SK-N-SH (cell line): ENCODE measurements at regions not wholly inside any gene's neighbourhood (a gene's known extent, or its start where the extent isn't known, plus 50 kb on each side); places are given as distances from the start of the nearest gene placed in this dataset.

Experiments used
- CTCF ChIA-PET: fragments of 300-600, 350-600 bp; formaldehyde crosslinking; extraction: SDS; loops from one replicate; lab custom pipeline; 2021; lab: Yijun Ruan, JAX
- POLR2A ChIA-PET: fragments of 350-600 bp; sonication (Branson Sonifier 250); formaldehyde crosslinking; extraction: SDS; loops from one replicate; lab custom pipeline; 2020; ENCODE audit warnings: antibody characterized with exemption, inconsistent platforms; lab: Yijun Ruan, JAX
- DNase-seq: peaks from one replicate; pipeline ENCODE4 v3.0.0; 2012
- H2AFZ ChIP-seq: fragments of 200-600 bp; sonication (generic); 2 replicates; pipeline ENCODE4 v1.8.1; 2016; ENCODE audit warnings: antibody characterized with exemption, mild to moderate bottlenecking, low read depth
- H3F3A ChIP-seq: fragments of 200-600 bp; sonication (generic); replicated peaks from 2 replicates; pipeline ENCODE3; 2016; ENCODE audit warnings: antibody characterized with exemption, mild to moderate bottlenecking; ENCODE audit not compliant: insufficient read depth
- H3K27ac ChIP-seq, 2 experiments: fragments of 200-500 bp in 1 of 2; fragments of 200-600 bp in 1 of 2; sonication (Bioruptor generic) in 1 of 2; sonication (generic), shearing (Covaris generic) in 1 of 2; 2 replicates each; pipeline versions ENCODE4 v1.5.1 to v1.6.1; 2014 to 2016; ENCODE audit warnings: low read depth in 2 of 2, inconsistent platforms in 1 of 2, low read length in 1 of 2, mild to moderate bottlenecking in 1 of 2, mixed read lengths in 1 of 2
- H3K27me3 ChIP-seq: fragments of 200-600 bp; sonication (generic), shearing (Covaris generic); 2 replicates; pipeline ENCODE4 v1.6.1; 2016; ENCODE audit warnings: mixed run types; ENCODE audit not compliant: insufficient read depth
- H3K36me3 ChIP-seq, 2 experiments: fragments of 200-500 bp in 1 of 2; fragments of 200-600 bp in 1 of 2; sonication (Bioruptor generic) in 1 of 2; sonication (generic) in 1 of 2; replicated peaks in 1 of 2; 2 replicates each; pipeline versions ENCODE3 to v1.5.1; 2014 to 2016; ENCODE audit warnings: low read length in 1 of 2, mild to moderate bottlenecking in 1 of 2; ENCODE audit not compliant: insufficient read depth in 2 of 2, control insufficient read depth in 1 of 2
- H3K4me1 ChIP-seq, 2 experiments: fragments of 200-500 bp in 1 of 2; fragments of 200-600 bp in 1 of 2; sonication (Bioruptor generic) in 1 of 2; sonication (generic), shearing (Covaris generic) in 1 of 2; 2 replicates each; pipeline versions ENCODE4 v1.5.1 to v1.6.1; 2014 to 2016; ENCODE audit warnings: low read depth in 1 of 2, low read length in 1 of 2, mixed run types in 1 of 2; ENCODE audit not compliant: insufficient read depth in 2 of 2, control insufficient read depth in 1 of 2
- H3K4me2 ChIP-seq: fragments of 200-600 bp; sonication (generic), shearing (Covaris generic); 2 replicates; pipeline ENCODE4 v1.6.1; 2017; ENCODE audit warnings: mixed run types
- H3K4me3 ChIP-seq, 2 experiments: fragments of 200-500 bp in 1 of 2; fragments of 200-600 bp in 1 of 2; sonication (Bioruptor generic) in 1 of 2; sonication (generic), shearing (Covaris generic) in 1 of 2; 2 replicates each; pipeline versions ENCODE4 v1.5.1 to v1.8.1; 2014 to 2016; ENCODE audit warnings: low read depth in 2 of 2, inconsistent platforms in 1 of 2, low read length in 1 of 2, mild to moderate bottlenecking in 1 of 2, mixed read lengths in 1 of 2, moderate library complexity in 1 of 2
- H3K79me2 ChIP-seq: fragments of 200-600 bp; sonication (generic); 2 replicates; pipeline ENCODE4 v1.8.1; 2017; ENCODE audit warnings: mild to moderate bottlenecking; ENCODE audit not compliant: insufficient read depth
- H3K9ac ChIP-seq: fragments of 200-600 bp; sonication (generic); 2 replicates; pipeline ENCODE4 v1.6.1; 2017; ENCODE audit warnings: mixed run types
- H3K9me2 ChIP-seq: fragments of 200-600 bp; sonication (generic); 2 replicates; pipeline ENCODE4 v1.6.1; 2017; ENCODE audit warnings: mixed run types
- H3K9me3 ChIP-seq: fragments of 200-600 bp; sonication (generic); 2 replicates; pipeline ENCODE4 v1.6.1; 2017; ENCODE audit warnings: mixed run types, mild to moderate bottlenecking, moderate library complexity
- H4K20me1 ChIP-seq: fragments of 200-600 bp; sonication (generic); 2 replicates; pipeline ENCODE4 v1.6.1; 2017; ENCODE audit warnings: mild to moderate bottlenecking, mixed run types; ENCODE audit not compliant: insufficient read depth
- EP300 ChIP-seq, 2 experiments: IDR thresholded peaks; 2 replicates each; pipeline versions ENCODE4 v1.4.0 to v1.6.1; 2012; ENCODE audit warnings: borderline replicate concordance in 1 of 2, low read depth in 1 of 2, low read length in 1 of 2
- EZH2phosphoT487 ChIP-seq: fragments of 200-600 bp; sonication (generic); IDR thresholded peaks from 2 replicates; pipeline ENCODE4 v1.6.1; 2017; ENCODE audit warnings: low read depth, mixed run types, mild to moderate bottlenecking, antibody characterized with exemption, moderate library complexity, borderline replicate concordance
- FOSL2 ChIP-seq: IDR thresholded peaks from 2 replicates; pipeline ENCODE4 v1.4.0; 2012; ENCODE audit warnings: low read depth, mild to moderate bottlenecking, moderate library complexity, borderline replicate concordance
- FOXM1 ChIP-seq: IDR thresholded peaks from 2 replicates; pipeline ENCODE4 v1.4.0; 2012; ENCODE audit warnings: low read depth, mild to moderate bottlenecking
- GABPA ChIP-seq: IDR thresholded peaks from 2 replicates; pipeline ENCODE4 v1.4.0; 2012; ENCODE audit warnings: low read depth, mild to moderate bottlenecking
- MAX ChIP-seq: IDR thresholded peaks from 2 replicates; pipeline ENCODE4 v1.4.0; 2012; ENCODE audit warnings: low read depth
- MXI1 ChIP-seq: IDR thresholded peaks from 2 replicates; pipeline ENCODE4 v1.6.1; 2012; ENCODE audit warnings: mild to moderate bottlenecking, low read depth, low read length, improper control_type of control experiment
- POLR2AphosphoS5 ChIP-seq: IDR thresholded peaks from 2 replicates; pipeline ENCODE4 v1.6.1; 2012; ENCODE audit warnings: low read depth, low read length
- RAD21 ChIP-seq: IDR thresholded peaks from 2 replicates; pipeline ENCODE4 v1.6.1; 2012; ENCODE audit warnings: mild to moderate bottlenecking, low read length
- REST ChIP-seq: IDR thresholded peaks from 2 replicates; pipeline ENCODE4 v1.6.1; 2012; ENCODE audit warnings: mild to moderate bottlenecking, low read depth, low read length, moderate library complexity
- RFX5 ChIP-seq: IDR thresholded peaks from 2 replicates; pipeline ENCODE4 v1.6.1; 2012; ENCODE audit warnings: mild to moderate bottlenecking, improper control_type of control experiment, low read length
- RXRA ChIP-seq: IDR thresholded peaks from 2 replicates; pipeline ENCODE4 v1.4.0; 2012; ENCODE audit warnings: low read depth, mild to moderate bottlenecking, borderline replicate concordance
- SIN3A ChIP-seq: IDR thresholded peaks from 2 replicates; pipeline ENCODE4 v1.6.1; 2012; ENCODE audit warnings: low read depth, mild to moderate bottlenecking, low read length, moderate library complexity, borderline replicate concordance
- SMC3 ChIP-seq: IDR thresholded peaks from 2 replicates; pipeline ENCODE4 v1.6.1; 2012; ENCODE audit warnings: low read depth, low read length, improper control_type of control experiment
- TAF1 ChIP-seq: IDR thresholded peaks from 2 replicates; pipeline ENCODE4 v1.6.1; 2012; ENCODE audit warnings: low read depth, mild to moderate bottlenecking, low read length, moderate library complexity, borderline replicate concordance
- TCF12 ChIP-seq: IDR thresholded peaks from 2 replicates; pipeline ENCODE4 v1.4.0; 2012
- TEAD4 ChIP-seq: IDR thresholded peaks from 2 replicates; pipeline ENCODE4 v1.4.0; 2012; ENCODE audit warnings: mild to moderate bottlenecking, borderline replicate concordance; ENCODE audit not compliant: insufficient read depth
- WGBS: methylation state at CpG from one replicate; pipeline ENCODE4 v1.1.6; 2017; ENCODE audit warnings: low lambda C conversion rate; 5-methylcytosine and 5-hydroxymethylcytosine counted together
- TF ChIP-seq, protein P1 (sequence below): fragments of 150-350 bp; IDR thresholded peaks from 2 replicates; pipeline ENCODE4 v1.6.1; 2017; ENCODE audit warnings: antibody characterized with exemption, low read length, low read depth, borderline replicate concordance
- TF ChIP-seq, protein P2 (sequence below): IDR thresholded peaks from 2 replicates; pipeline ENCODE4 v1.4.0; 2012; ENCODE audit warnings: low read depth, borderline replicate concordance

GRCh38 chr3:178960181-178960580 lies 111.4 kb downstream of the ZMAT3 start (continued):
- TF ChIP-seq TEAD4: no peak
- TF ChIP-seq MXI1: no peak
- TF ChIP-seq TCF12: no peak
- TF ChIP-seq FOXM1: no peak
- TF ChIP-seq TAF1: no peak
- TF ChIP-seq POLR2AphosphoS5: no peak
- TF ChIP-seq, all 33 proteins: peak for 0

DNA sequence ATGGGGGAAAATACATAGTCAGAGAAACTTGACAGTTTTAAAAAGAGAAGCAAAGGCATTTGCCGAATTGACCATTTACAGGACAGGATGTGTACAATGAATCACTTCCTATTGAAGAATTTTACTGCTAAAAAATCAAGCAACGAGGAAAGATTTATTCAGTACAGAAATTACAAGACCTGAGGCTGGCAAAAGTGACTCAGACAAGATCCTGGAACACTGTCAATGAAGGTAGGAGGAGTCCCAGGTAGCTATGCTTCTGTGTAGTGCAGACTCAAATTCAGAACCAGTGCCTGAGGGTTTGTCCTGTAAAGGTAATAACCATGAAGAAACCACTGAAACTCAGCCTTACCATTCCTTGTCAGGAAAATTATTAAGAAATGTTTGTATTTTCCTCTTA lies 120.9 kb downstream of the ZMAT3 start:
- no peak for DNase-seq
- H3K9ac ChIP-seq: no peak overlapping the region
- POLR2A ChIA-PET: no interaction called here
- no peaks in the 10 kb centered on the region for H3K27me3 ChIP-seq
- no peaks in the 10 kb centered on the region for H3K36me3 ChIP-seq
- no peaks in the 10 kb centered on the region for H3K9me3 ChIP-seq
- peaks cover 0 to 2% of the 10 kb centered on the region in 2 experiments; a peak in 2 of 4 replicates for H3K4me1 ChIP-seq
- no peaks in the 10 kb centered on the region for H3K9me2 ChIP-seq
- no peaks in the 10 kb centered on the region for H3F3A ChIP-seq
- no peak overlapping the region for H3K27ac ChIP-seq
- H3K4me2 ChIP-seq: no peak overlapping the region
- no peak overlapping the region for H3K4me3 ChIP-seq
- H4K20me1 ChIP-seq: no peaks in the 10 kb centered on the region
- TF ChIP-seq TCF12 (no peak), EP300 (IDR thresholded peaks at IDR 0.05; ENCODE audit: borderline replicate concordance in 1 of 2, low read depth in 1 of 2, low read length in 1 of 2) (no peak), FOSL2 (no peak), SIN3A (no peak), RXRA (no peak), RFX5 (no peak), REST (no peak), TAF1 (no peak), EZH2phosphoT487 (no peak), GABPA (no peak), SMC3 (no peak), POLR2AphosphoS5 (no peak), MAX (no peak), RAD21 (no peak)
- TF ChIP-seq, protein P1, sequence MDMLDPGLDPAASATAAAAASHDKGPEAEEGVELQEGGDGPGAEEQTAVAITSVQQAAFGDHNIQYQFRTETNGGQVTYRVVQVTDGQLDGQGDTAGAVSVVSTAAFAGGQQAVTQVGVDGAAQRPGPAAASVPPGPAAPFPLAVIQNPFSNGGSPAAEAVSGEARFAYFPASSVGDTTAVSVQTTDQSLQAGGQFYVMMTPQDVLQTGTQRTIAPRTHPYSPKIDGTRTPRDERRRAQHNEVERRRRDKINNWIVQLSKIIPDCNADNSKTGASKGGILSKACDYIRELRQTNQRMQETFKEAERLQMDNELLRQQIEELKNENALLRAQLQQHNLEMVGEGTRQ: no peak
- TF ChIP-seq, protein P2, sequence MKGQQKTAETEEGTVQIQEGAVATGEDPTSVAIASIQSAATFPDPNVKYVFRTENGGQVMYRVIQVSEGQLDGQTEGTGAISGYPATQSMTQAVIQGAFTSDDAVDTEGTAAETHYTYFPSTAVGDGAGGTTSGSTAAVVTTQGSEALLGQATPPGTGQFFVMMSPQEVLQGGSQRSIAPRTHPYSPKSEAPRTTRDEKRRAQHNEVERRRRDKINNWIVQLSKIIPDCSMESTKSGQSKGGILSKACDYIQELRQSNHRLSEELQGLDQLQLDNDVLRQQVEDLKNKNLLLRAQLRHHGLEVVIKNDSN: no peak
- TF ChIP-seq, all 33 proteins: peak for 0
- CTCF ChIA-PET: no interaction called here
- WGBS: 9% methylated on average over 2 of the region's 2 CpGs
- Histone ChIP-seq H3K79me2 (no peaks in the 10 kb centered on the region), H2AFZ (no peak overlapping the region)
